Kidney (tissue), 13 donors: ENCODE measurements at regions not wholly inside any gene's neighbourhood (a gene's known extent, or its start where the extent isn't known, plus 50 kb on each side); places are given as distances from the start of the nearest gene placed in this dataset.

ENCODE experiments used
- DNase-seq, 5 donors: peaks; one replicate each; pipeline ENCODE4 v3.0.0-alpha.2; 2013 to 2020
- FAIRE-seq: peaks from 2 replicates; lab custom pipeline; 2012; peaks lifted over from hg19 to GRCh38; lab: Jason Lieb, UNC
- H3K27ac ChIP-seq, 2 donors: one replicate each; pipeline ENCODE4 v1.7.0; 2013; ENCODE audit warnings: low read depth in 2 of 2, low read length in 2 of 2, inconsistent platforms in 1 of 2
- H3K27me3 ChIP-seq: one replicate; pipeline ENCODE4 v1.7.1; 2013; ENCODE audit warnings: low read length, inconsistent platforms; ENCODE audit not compliant: control insufficient read depth, insufficient read depth
- H3K36me3 ChIP-seq, 3 donors: one replicate each; pipeline versions ENCODE4 v1.7.0 to v1.7.1; 2013; ENCODE audit warnings: low read length in 3 of 3, control low read depth in 1 of 3, inconsistent platforms in 1 of 3; ENCODE audit not compliant: insufficient read depth in 3 of 3, control insufficient read depth in 2 of 3
- H3K4me1 ChIP-seq, 3 donors: one replicate each; pipeline versions ENCODE4 v1.7.0 to v1.7.1; 2013; ENCODE audit warnings: low read length in 3 of 3, inconsistent platforms in 1 of 3, low read depth in 1 of 3; ENCODE audit not compliant: control insufficient read depth in 2 of 3, insufficient read depth in 2 of 3
- H3K4me3 ChIP-seq, 3 donors: one replicate each; pipeline versions ENCODE4 v1.7.0 to v1.8.1; 2013; ENCODE audit warnings: low read length in 3 of 3, control low read depth in 1 of 3, inconsistent platforms in 1 of 3
- H3K9ac ChIP-seq, 3 donors: one replicate each; pipeline versions ENCODE4 v1.7.0 to v1.7.1; 2013; ENCODE audit warnings: low read length in 3 of 3, control low read depth in 1 of 3, inconsistent platforms in 1 of 3
- H3K9me3 ChIP-seq, 3 donors: one replicate each; pipeline versions ENCODE4 v1.7.0 to v1.7.1; 2013; ENCODE audit warnings: low read length in 3 of 3, control low read depth in 1 of 3, inconsistent platforms in 1 of 3; ENCODE audit not compliant: control insufficient read depth in 2 of 3, insufficient read depth in 1 of 3
- CTCF ChIP-seq: IDR thresholded peaks from 3 replicates; pipeline ENCODE4 v1.5.1; 2012; ENCODE audit warnings: mild to moderate bottlenecking, moderate library complexity, borderline replicate concordance; ENCODE audit not compliant: insufficient read depth; ENCODE audit errors: extremely low read depth
- intact Hi-C: fragments of 100-400 bp; cut with DNase I; formaldehyde crosslinking; loops from one replicate; pipeline ENCODE4 v1.11.1; 2022
- donor health status: control.
- donor health status: control.
- donor health status: control.
- donor health status: control.
- donor health status: control.
- donor health status: DM: yes; HTN: yes; CAD: no.
- donor health status: Normal renal cell carcinoma (clear cell type).

GRCh38 chr6:134535831-134536230 is 217.9 kb upstream of the SGK1 start:
- FAIRE-seq = no peak
- no peak overlapping the region for H3K4me3 ChIP-seq
- no peak overlapping the region for H3K27ac ChIP-seq

GRCh38 chr6:134534708-134535149 is 216.8 kb upstream of the SGK1 start:
- H3K4me3 ChIP-seq = no peak overlapping the region
- no peaks in the 10 kb centered on the region for H3K9me3 ChIP-seq
- no peak overlapping the region for H3K27ac ChIP-seq
- no peaks in the 10 kb centered on the region for H3K4me1 ChIP-seq
- TF ChIP-seq CTCF = no peak
- FAIRE-seq (no peak), DNase-seq (no peak)
- no peak overlapping the region for H3K9ac ChIP-seq
- no peaks in the 10 kb centered on the region for H3K36me3 ChIP-seq
- intact Hi-C loops = no loop called here
- H3K27me3 ChIP-seq = no peaks in the 10 kb centered on the region

More at GRCh38 chr6:134535831-134536230, 217.9 kb upstream of the SGK1 start:
- Histone ChIP-seq H3K4me1 (peaks cover 0 to 2% (median 0%) of the 10 kb centered on the region in 3 donors), H3K27me3 (no peaks in the 10 kb centered on the region), H3K9me3 (no peaks in the 10 kb centered on the region), H3K9ac (no peak overlapping the region), H3K36me3 (no peaks in the 10 kb centered on the region)
- intact Hi-C loops = no loop called here
- TF ChIP-seq CTCF = no peak
- DNase-seq = no peak

GRCh38 chr6:134533991-134534390 is 216.1 kb upstream of the SGK1 start:
- intact Hi-C loops = no loop called here
- H3K27ac ChIP-seq = no peak overlapping the region
- no peaks in the 10 kb centered on the region for H3K36me3 ChIP-seq
- no peaks in the 10 kb centered on the region for H3K9me3 ChIP-seq
- H3K4me1 ChIP-seq = no peaks in the 10 kb centered on the region
- FAIRE-seq (no peak), DNase-seq (no peak)
- H3K4me3 ChIP-seq = no peak overlapping the region
- no peak overlapping the region for H3K9ac ChIP-seq
- TF ChIP-seq CTCF = no peak
- no peaks in the 10 kb centered on the region for H3K27me3 ChIP-seq
